ENCODE measurements at regions not wholly inside any gene's neighbourhood (a gene's known extent, or its start where the extent isn't known, plus 50 kb on each side); places are given as distances from the start of the nearest gene placed in this dataset.

GRCh38 chrX:3226087-3226486 is 120.4 kb downstream of the MXRA5 start:
- Histone ChIP-seq H3K4me3 (no peak overlapping the region), H3K27ac (replicated peaks) (no peak overlapping the region), H3K36me3 (no peaks in the 10 kb centered on the region), H3K4me1 (no peaks in the 10 kb centered on the region), H3K9me3 (replicated peaks) (no peaks in the 10 kb centered on the region), H3K27me3 (ENCODE audit: low read depth) (no peaks in the 10 kb centered on the region)
- intact Hi-C loops (cut with micrococcal nuclease): no loop called here
- no peak for TF ChIP-seq CTCF (IDR thresholded peaks at IDR 0.05; ENCODE audit: borderline replicate concordance)
- no peak for DNase-seq

- no peaks in the 10 kb centered on the region for H3K36me3 ChIP-seq
- intact Hi-C loops (cut with micrococcal nuclease): no loop called here
- no peak overlapping the region for H3K27ac ChIP-seq (replicated peaks)
- no peak overlapping the region for H3K4me3 ChIP-seq
- no peaks in the 10 kb centered on the region for H3K4me1 ChIP-seq
- no peaks in the 10 kb centered on the region for H3K27me3 ChIP-seq (ENCODE audit: low read depth)
- no peak for TF ChIP-seq CTCF (IDR thresholded peaks at IDR 0.05; ENCODE audit: borderline replicate concordance)
- no peaks in the 10 kb centered on the region for H3K9me3 ChIP-seq (replicated peaks)
- no peak for DNase-seq
Observed at GRCh38 chrX:3221643-3222042, 124.8 kb downstream of the MXRA5 start.

GRCh38 chrX:3219667-3220066 is 126.8 kb downstream of the MXRA5 start:
- H3K27ac ChIP-seq (replicated peaks): no peak overlapping the region
- H3K4me1 ChIP-seq: no peaks in the 10 kb centered on the region
- intact Hi-C loops (cut with micrococcal nuclease): no loop called here
- H3K4me3 ChIP-seq: no peak overlapping the region
- H3K27me3 ChIP-seq (ENCODE audit: low read depth): no peaks in the 10 kb centered on the region
- no peak for DNase-seq
- H3K9me3 ChIP-seq (replicated peaks): no peaks in the 10 kb centered on the region
- no peak for TF ChIP-seq CTCF (IDR thresholded peaks at IDR 0.05; ENCODE audit: borderline replicate concordance)
- no peaks in the 10 kb centered on the region for H3K36me3 ChIP-seq

GRCh38 chrX:3219231-3219630 is 127.2 kb downstream of the MXRA5 start:
- no peak for DNase-seq
- H3K4me1 ChIP-seq: no peaks in the 10 kb centered on the region
- no peak overlapping the region for H3K27ac ChIP-seq (replicated peaks)
- no peak overlapping the region for H3K4me3 ChIP-seq
- H3K27me3 ChIP-seq (ENCODE audit: low read depth): no peaks in the 10 kb centered on the region
- intact Hi-C loops (cut with micrococcal nuclease): no loop called here
- no peaks in the 10 kb centered on the region for H3K9me3 ChIP-seq (replicated peaks)
- no peaks in the 10 kb centered on the region for H3K36me3 ChIP-seq
- no peak for TF ChIP-seq CTCF (IDR thresholded peaks at IDR 0.05; ENCODE audit: borderline replicate concordance)

GRCh38 chrX:3218442-3218841 is 128.0 kb downstream of the MXRA5 start:
- H3K4me1 ChIP-seq: no peaks in the 10 kb centered on the region
- no peak for DNase-seq
- no peak overlapping the region for H3K4me3 ChIP-seq
- H3K36me3 ChIP-seq: no peaks in the 10 kb centered on the region
- H3K27ac ChIP-seq (replicated peaks): no peak overlapping the region
- intact Hi-C loops (cut with micrococcal nuclease): no loop called here
- TF ChIP-seq CTCF (IDR thresholded peaks at IDR 0.05; ENCODE audit: borderline replicate concordance): no peak
- H3K9me3 ChIP-seq (replicated peaks): no peaks in the 10 kb centered on the region
- no peaks in the 10 kb centered on the region for H3K27me3 ChIP-seq (ENCODE audit: low read depth)

Data from left ventricle myocardium inferior (tissue), 1 donor.